H1 (cell line): ENCODE measurements at regions not wholly inside any gene's neighbourhood (a gene's known extent, or its start where the extent isn't known, plus 50 kb on each side); places are given as distances from the start of the nearest gene placed in this dataset.

ENCODE experiments used
- BCL11A ChIP-seq, 2 experiments: IDR thresholded peaks; one replicate each; pipeline ENCODE4 v1.6.1; 2011; ENCODE audit warnings: low read depth in 2 of 2, low read length in 2 of 2, mild to moderate bottlenecking in 2 of 2
- BRCA1 ChIP-seq: IDR thresholded peaks from 2 replicates; pipeline ENCODE4 v1.6.1; 2012; ENCODE audit warnings: low read depth, low read length, improper control_type of control experiment
- CBX5 ChIP-seq: fragments of 300-800, 300-1000 bp; sonication (generic); IDR thresholded peaks from 2 replicates; pipeline ENCODE4 v1.7.1; 2016; ENCODE audit warnings: antibody characterized with exemption, low read length, low read depth
- CEBPB ChIP-seq: IDR thresholded peaks from 2 replicates; pipeline ENCODE4 v1.6.1; 2012; ENCODE audit warnings: low read depth, low read length
- CTCF ChIP-seq, 3 experiments: IDR thresholded peaks; 1 replicate in 2 of 3; 2 replicates in 1 of 3; pipeline versions ENCODE4 v1.5.1 to v1.6.1; 2011; ENCODE audit warnings: low read length in 3 of 3, mild to moderate bottlenecking in 3 of 3, inconsistent platforms in 2 of 3, low read depth in 1 of 3, moderate library complexity in 1 of 3; ENCODE audit not compliant: insufficient read depth in 1 of 3; ENCODE audit errors: control extremely low read depth in 1 of 3
- HDAC2 ChIP-seq, 2 experiments: fragments of 300-600 bp in 1 of 2; sonication (generic) in 1 of 2; IDR thresholded peaks; 2 replicates each; pipeline ENCODE4 v1.6.1; 2011 to 2012; ENCODE audit warnings: low read depth in 2 of 2, low read length in 2 of 2, mild to moderate bottlenecking in 2 of 2, moderate library complexity in 2 of 2, borderline replicate concordance in 1 of 2, inconsistent platforms in 1 of 2
- JUN ChIP-seq: IDR thresholded peaks from 2 replicates; pipeline ENCODE4 v1.6.1; 2011; ENCODE audit warnings: low read depth, mild to moderate bottlenecking, improper control_type of control experiment, low read length
- KDM5A ChIP-seq: fragments of 200-600 bp; IDR thresholded peaks from 2 replicates; pipeline ENCODE4 v1.7.1; 2012; ENCODE audit warnings: mild to moderate bottlenecking, low read length, inconsistent platforms, mixed read lengths
- NRF1 ChIP-seq: IDR thresholded peaks from 2 replicates; pipeline ENCODE4 v1.6.1; 2011; ENCODE audit warnings: mild to moderate bottlenecking, low read depth, low read length, improper control_type of control experiment
- POLR2AphosphoS5 ChIP-seq: IDR thresholded peaks from 2 replicates; pipeline ENCODE4 v1.6.1; 2011; ENCODE audit warnings: low read depth, low read length
- POU5F1 ChIP-seq: IDR thresholded peaks from 2 replicates; pipeline ENCODE4 v1.6.1; 2011; ENCODE audit warnings: low read depth, mild to moderate bottlenecking, low read length, moderate library complexity
- SP1 ChIP-seq: IDR thresholded peaks from 2 replicates; pipeline ENCODE4 v1.6.1; 2011; ENCODE audit warnings: low read depth, low read length
- ZNF274 ChIP-seq: IDR thresholded peaks from 2 replicates; pipeline ENCODE4 v1.7.0; 2012; ENCODE audit warnings: low read length, borderline replicate concordance; ENCODE audit errors: extremely low read depth
- TF ChIP-seq, protein P1 (sequence below): IDR thresholded peaks from 2 replicates; pipeline ENCODE4 v1.6.1; 2012; ENCODE audit warnings: inconsistent platforms

GRCh38 chr7:33705333-33705833, 200.0 kb upstream of the BMPER start (continued):
- TF ChIP-seq POLR2AphosphoS5 (no peak), CEBPB (no peak), HDAC2 (IDR thresholded peaks at IDR 0.05; ENCODE audit: borderline replicate concordance in 1 of 2, low read depth in 2 of 2, low read length in 2 of 2) (peak; percentile 92 to 94; a peak in 2 of 4 replicates), NRF1 (no peak), ZNF274 (no peak), SP1 (peak; percentile 64; the same call in 1 of the 2 replicates), BRCA1 (no peak), CTCF (IDR thresholded peaks at IDR 0.05; ENCODE audit: control extremely low read depth in 1 of 3, insufficient read depth in 1 of 3, low read depth in 1 of 3, low read length in 3 of 3) (no peak), POU5F1 (no peak), BCL11A (IDR thresholded peaks at IDR 0.05; ENCODE audit: low read depth in 2 of 2, low read length in 2 of 2) (no peak), JUN (no peak), CBX5 (no peak), KDM5A (no peak)
- TF ChIP-seq, protein P1, sequence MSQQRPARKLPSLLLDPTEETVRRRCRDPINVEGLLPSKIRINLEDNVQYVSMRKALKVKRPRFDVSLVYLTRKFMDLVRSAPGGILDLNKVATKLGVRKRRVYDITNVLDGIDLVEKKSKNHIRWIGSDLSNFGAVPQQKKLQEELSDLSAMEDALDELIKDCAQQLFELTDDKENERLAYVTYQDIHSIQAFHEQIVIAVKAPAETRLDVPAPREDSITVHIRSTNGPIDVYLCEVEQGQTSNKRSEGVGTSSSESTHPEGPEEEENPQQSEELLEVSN, result peak; percentile 81
